BLaER1 treated with 17β-estradiol and CSF1 and Interleukin-3, amounts not matched to agents 10 nM and 100 nM (cell line): ENCODE measurements at regions not wholly inside any gene's neighbourhood (a gene's known extent, or its start where the extent isn't known, plus 50 kb on each side); places are given as distances from the start of the nearest gene placed in this dataset.

Experiments used
- H3K27ac ChIP-seq, 11 experiments: shearing (Covaris generic); formaldehyde crosslinking; 2 replicates each; pipeline ENCODE4 v1.8.1; 2022
- H3K27me3 ChIP-seq, 11 experiments: shearing (Covaris generic); formaldehyde crosslinking; 2 replicates each; pipeline ENCODE4 v1.8.1; 2022
- H3K36me3 ChIP-seq, 11 experiments: shearing (Covaris generic); formaldehyde crosslinking; 2 replicates each; pipeline ENCODE4 v1.8.1; 2022
- H3K4me1 ChIP-seq, 10 experiments: shearing (Covaris generic); formaldehyde crosslinking; 2 replicates each; pipeline ENCODE4 v1.8.1; 2022
- H3K4me2 ChIP-seq, 11 experiments: shearing (Covaris generic); formaldehyde crosslinking; 2 replicates each; pipeline ENCODE4 v1.8.1; 2022
- H3K4me3 ChIP-seq, 10 experiments: shearing (Covaris generic); formaldehyde crosslinking; 2 replicates each; pipeline ENCODE4 v1.8.1; 2022
- H3K9ac ChIP-seq, 11 experiments: shearing (Covaris generic); formaldehyde crosslinking; 2 replicates each; pipeline ENCODE4 v1.8.1; 2022
- H3K9me3 ChIP-seq, 11 experiments: shearing (Covaris generic); formaldehyde crosslinking; replicated peaks in 1 of 11; 2 replicates each; pipeline ENCODE4 v1.8.1; 2022
- H4K20me1 ChIP-seq, 11 experiments: shearing (Covaris generic); formaldehyde crosslinking; 2 replicates each; pipeline ENCODE4 v1.8.1; 2022
- Cebpa-rat ChIP-seq, 11 experiments: shearing (Covaris generic); IDR thresholded peaks; 2 replicates each; pipeline ENCODE4 v1.8.1; 2022

- Histone ChIP-seq H3K4me1 (peaks cover 0 to 22% (median 9%) of the 10 kb centered on the region in 10 experiments; a peak in 12 of 20 replicates), H3K36me3 (no peaks in the 10 kb centered on the region), H3K9ac (no peak overlapping the region), H3K9me3 (0 out of 22 replicates have a peak, but pooled peaks cover 0 to 3% (median 0%) of the 10 kb centered on the region in 11 experiments), H3K27me3 (no peaks in the 10 kb centered on the region), H3K27ac (no peak overlapping the region), H3K4me3 (no peak overlapping the region), H4K20me1 (no peaks in the 10 kb centered on the region), H3K4me2 (no peak overlapping the region)
- TF ChIP-seq Cebpa-rat (IDR thresholded peaks at IDR 0.05): no peak
Observed at GRCh38 chr4:41318839-41319530, 62.3 kb downstream of the UCHL1 start.

- peaks cover 0 to 22% (median 9%) of the 10 kb centered on the region in 10 experiments; a peak in 12 of 20 replicates for H3K4me1 ChIP-seq
- no peaks in the 10 kb centered on the region for H4K20me1 ChIP-seq
- no peak overlapping the region for H3K4me3 ChIP-seq
- H3K9me3 ChIP-seq: 0 out of 22 replicates have a peak, but pooled peaks cover 0 to 4% (median 0%) of the 10 kb centered on the region in 11 experiments
- TF ChIP-seq Cebpa-rat (IDR thresholded peaks at IDR 0.05): no peak
- H3K27me3 ChIP-seq: no peaks in the 10 kb centered on the region
- H3K36me3 ChIP-seq: no peaks in the 10 kb centered on the region
- no peak overlapping the region for H3K9ac ChIP-seq
- H3K27ac ChIP-seq: no peak overlapping the region
- H3K4me2 ChIP-seq: no peak overlapping the region
Observed at GRCh38 chr4:41319553-41319952, 62.8 kb downstream of the UCHL1 start.

GRCh38 chr4:41320278-41320677 lies 63.5 kb downstream of the UCHL1 start:
- H3K27me3 ChIP-seq: no peaks in the 10 kb centered on the region
- H4K20me1 ChIP-seq: no peaks in the 10 kb centered on the region
- no peak for TF ChIP-seq Cebpa-rat (IDR thresholded peaks at IDR 0.05)
- no peaks in the 10 kb centered on the region for H3K36me3 ChIP-seq
- H3K9ac ChIP-seq: no peak overlapping the region
- 0 out of 22 replicates have a peak, but pooled peaks cover 0 to 10% (median 0%) of the 10 kb centered on the region in 11 experiments for H3K9me3 ChIP-seq
- no peak overlapping the region for H3K27ac ChIP-seq
- H3K4me3 ChIP-seq: no peak overlapping the region
- H3K4me2 ChIP-seq: no peak overlapping the region
- H3K4me1 ChIP-seq: peaks cover 0 to 22% (median 9%) of the 10 kb centered on the region in 10 experiments; a peak in 12 of 20 replicates

- Histone ChIP-seq H3K9ac (no peak overlapping the region), H3K27me3 (no peaks in the 10 kb centered on the region), H4K20me1 (no peaks in the 10 kb centered on the region), H3K36me3 (no peaks in the 10 kb centered on the region), H3K4me3 (no peak overlapping the region), H3K4me2 (peak overlapping the region in 2 of 11 experiments; percentile 31 to 41; a peak in 4 of 22 replicates), H3K9me3 (0 out of 22 replicates have a peak, but pooled peaks cover 0 to 10% (median 0%) of the 10 kb centered on the region in 11 experiments), H3K27ac (no peak overlapping the region), H3K4me1 (peaks cover 0 to 22% (median 9%) of the 10 kb centered on the region in 10 experiments; a peak in 12 of 20 replicates)
- TF ChIP-seq Cebpa-rat (IDR thresholded peaks at IDR 0.05): no peak
Observed at GRCh38 chr4:41320786-41321185, 64.1 kb downstream of the UCHL1 start.

- Histone ChIP-seq H3K9me3 (0 out of 22 replicates have a peak, but pooled peaks cover 0 to 10% (median 0%) of the 10 kb centered on the region in 11 experiments), H3K9ac (no peak overlapping the region), H3K36me3 (no peaks in the 10 kb centered on the region), H3K4me3 (no peak overlapping the region), H4K20me1 (no peaks in the 10 kb centered on the region), H3K4me1 (peaks cover 0 to 22% (median 9%) of the 10 kb centered on the region in 10 experiments; a peak in 12 of 20 replicates), H3K27me3 (no peaks in the 10 kb centered on the region), H3K4me2 (peak overlapping the region in 2 of 11 experiments; percentile 31 to 41; a peak in 4 of 22 replicates), H3K27ac (peak overlapping the region in 1 of 11 experiments; percentile 29; a peak in 1 of 22 replicates)
- TF ChIP-seq Cebpa-rat (IDR thresholded peaks at IDR 0.05): no peak
Observed at GRCh38 chr4:41321216-41321945, 64.7 kb downstream of the UCHL1 start.

GRCh38 chr4:41322617-41323016 lies 65.9 kb downstream of the UCHL1 start:
- Histone ChIP-seq H3K4me1 (peaks cover 0 to 22% (median 9%) of the 10 kb centered on the region in 10 experiments; a peak in 12 of 20 replicates), H4K20me1 (no peaks in the 10 kb centered on the region), H3K36me3 (no peaks in the 10 kb centered on the region), H3K4me3 (no peak overlapping the region), H3K27ac (no peak overlapping the region), H3K27me3 (no peaks in the 10 kb centered on the region), H3K9ac (no peak overlapping the region), H3K9me3 (0 out of 22 replicates have a peak, but pooled peaks cover 0 to 10% (median 0%) of the 10 kb centered on the region in 11 experiments), H3K4me2 (peak overlapping the region in 7 of 11 experiments; percentile 4 to 45 (median 34); a peak in 10 of 22 replicates)
- TF ChIP-seq Cebpa-rat (IDR thresholded peaks at IDR 0.05): no peak

GRCh38 chr4:41323179-41323578 lies 66.5 kb downstream of the UCHL1 start:
- Histone ChIP-seq H3K36me3 (no peaks in the 10 kb centered on the region), H3K9ac (no peak overlapping the region), H3K27ac (no peak overlapping the region), H4K20me1 (no peaks in the 10 kb centered on the region), H3K4me3 (no peak overlapping the region), H3K9me3 (0 out of 22 replicates have a peak, but pooled peaks cover 0 to 10% (median 0%) of the 10 kb centered on the region in 11 experiments), H3K27me3 (no peaks in the 10 kb centered on the region), H3K4me1 (peaks cover 0 to 22% (median 9%) of the 10 kb centered on the region in 10 experiments; a peak in 12 of 20 replicates), H3K4me2 (peak overlapping the region in 5 of 11 experiments; percentile 4 to 45 (median 34); a peak in 7 of 22 replicates)
- peak in 1 of 11 experiments; percentile 9; a peak in 2 of 22 replicates for TF ChIP-seq Cebpa-rat (IDR thresholded peaks at IDR 0.05)

- no peak overlapping the region for H3K9ac ChIP-seq
- H3K4me2 ChIP-seq: no peak overlapping the region
- no peaks in the 10 kb centered on the region for H4K20me1 ChIP-seq
- no peak overlapping the region for H3K4me3 ChIP-seq
- 0 out of 22 replicates have a peak, but pooled peaks cover 0 to 10% (median 0%) of the 10 kb centered on the region in 11 experiments for H3K9me3 ChIP-seq
- H3K36me3 ChIP-seq: no peaks in the 10 kb centered on the region
- peaks cover 0 to 22% (median 9%) of the 10 kb centered on the region in 10 experiments; a peak in 12 of 20 replicates for H3K4me1 ChIP-seq
- no peak for TF ChIP-seq Cebpa-rat (IDR thresholded peaks at IDR 0.05)
- no peak overlapping the region for H3K27ac ChIP-seq
- H3K27me3 ChIP-seq: no peaks in the 10 kb centered on the region
Observed at GRCh38 chr4:41323706-41324105, 67.0 kb downstream of the UCHL1 start.

- H3K27me3 ChIP-seq: no peaks in the 10 kb centered on the region
- no peak overlapping the region for H3K4me3 ChIP-seq
- H3K4me2 ChIP-seq: no peak overlapping the region
- H3K27ac ChIP-seq: no peak overlapping the region
- no peaks in the 10 kb centered on the region for H4K20me1 ChIP-seq
- no peak for TF ChIP-seq Cebpa-rat (IDR thresholded peaks at IDR 0.05)
- H3K36me3 ChIP-seq: no peaks in the 10 kb centered on the region
- peaks cover 0 to 22% (median 9%) of the 10 kb centered on the region in 10 experiments; a peak in 12 of 20 replicates for H3K4me1 ChIP-seq
- H3K9me3 ChIP-seq: 0 out of 22 replicates have a peak, but pooled peaks cover 0 to 10% (median 0%) of the 10 kb centered on the region in 11 experiments
- no peak overlapping the region for H3K9ac ChIP-seq
Observed at GRCh38 chr4:41324861-41325260, 68.1 kb downstream of the UCHL1 start.
